ENCODE measurements at regions not wholly inside any gene's neighbourhood (a gene's known extent, or its start where the extent isn't known, plus 50 kb on each side); places are given as distances from the start of the nearest gene placed in this dataset.

GRCh38 chr2:217289907-217290280, 430.0 kb upstream of the TNP1 start:
- no peak for DNase-seq

- DNase-seq = no peak
Observed at GRCh38 chr2:217289177-217289906, 429.5 kb upstream of the TNP1 start.

DNA sequence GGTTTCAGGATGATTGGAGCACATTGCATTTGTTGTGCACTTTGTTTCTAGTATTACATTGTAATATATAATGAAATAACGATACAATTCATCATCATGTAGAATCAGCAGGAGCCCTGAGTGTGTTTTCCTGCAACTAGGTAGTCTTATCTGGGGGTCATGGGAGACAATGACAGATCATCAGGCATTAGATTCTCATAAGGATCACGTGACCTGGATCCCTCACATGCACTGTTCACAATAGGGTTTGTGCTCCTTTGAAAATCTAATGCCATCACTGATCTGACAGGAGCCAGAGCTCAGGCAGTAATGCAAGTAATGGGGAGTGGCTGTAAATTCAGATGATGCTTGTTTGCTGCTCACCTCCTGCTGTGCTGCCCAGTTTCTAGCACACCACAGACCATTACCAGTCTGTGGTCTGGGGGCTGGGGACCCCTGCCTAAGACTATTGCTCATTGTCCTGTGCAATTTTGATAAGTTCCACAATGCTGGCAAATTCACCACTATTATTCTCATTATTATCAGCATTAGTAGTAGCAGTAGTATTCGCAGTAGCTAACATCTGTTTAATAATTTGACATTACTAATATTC, 428.7 kb upstream of the TNP1 start:
- DNase-seq = no peak

DNA sequence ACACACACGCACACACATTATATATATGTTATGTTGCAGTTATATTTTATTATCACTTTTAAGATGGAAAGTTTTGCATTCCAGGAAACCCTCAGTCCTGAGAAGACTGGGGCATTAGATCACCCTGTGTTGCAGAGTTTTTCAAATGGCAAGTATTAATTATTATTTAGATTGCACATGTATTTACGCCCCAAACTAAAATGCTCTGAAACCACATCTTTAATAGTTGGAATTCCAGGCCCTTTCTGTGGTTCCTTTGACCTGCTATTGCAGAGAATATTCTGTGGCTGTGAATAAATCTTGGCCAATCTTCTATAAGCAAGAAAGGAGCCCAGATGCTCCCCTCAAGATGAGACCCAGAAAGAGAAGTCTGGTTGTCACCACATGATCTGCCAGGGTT, 427.0 kb upstream of the TNP1 start:
- DNase-seq = no peak

- DNase-seq = no peak
Observed at GRCh38 chr2:217285926-217286325, 426.1 kb upstream of the TNP1 start.

DNA sequence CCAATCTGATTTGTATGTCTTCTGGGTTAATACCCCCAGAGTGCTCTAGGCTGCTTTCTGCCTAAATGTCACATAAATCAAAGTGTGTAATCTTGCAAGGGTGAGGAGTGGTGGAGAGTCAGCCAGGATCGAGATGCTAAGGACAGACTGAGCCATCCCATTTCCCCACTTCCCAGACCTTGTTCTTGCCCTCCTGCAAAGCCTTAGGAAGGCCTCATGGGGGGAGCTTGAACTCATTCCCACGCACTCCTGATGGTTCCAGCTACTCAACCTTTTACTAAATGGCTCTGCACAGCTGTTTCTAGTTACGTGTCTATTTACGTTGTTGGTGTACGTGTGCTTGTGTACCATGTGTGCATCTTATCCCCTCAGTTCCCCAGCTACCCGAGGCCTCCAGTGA, 423.6 kb upstream of the TNP1 start:
- no peak for DNase-seq

DNA sequence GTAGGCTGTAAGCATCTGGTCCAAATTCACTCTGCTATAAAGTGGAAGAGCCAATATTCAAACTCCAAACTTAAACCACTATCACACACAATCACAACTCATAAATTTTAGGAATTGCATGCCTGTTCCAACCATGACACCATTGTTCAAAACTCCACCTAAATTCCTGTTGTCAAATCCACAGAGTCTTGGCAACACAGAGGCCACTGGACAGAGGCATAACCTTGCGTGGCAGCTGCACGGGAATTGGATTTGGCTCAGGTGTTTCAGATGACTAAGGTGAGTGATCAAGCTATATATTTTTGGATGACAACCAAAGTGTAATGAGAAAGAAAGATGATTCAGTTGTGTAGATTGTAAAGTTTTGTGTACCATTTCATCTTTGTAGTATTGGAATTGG, 422.7 kb upstream of the TNP1 start:
- no peak for DNase-seq

GRCh38 chr2:217279556-217279955, 419.7 kb upstream of the TNP1 start:
- no peak for DNase-seq

GRCh38 chr2:217279140-217279539, 419.3 kb upstream of the TNP1 start:
- no peak for DNase-seq

- no peak for DNase-seq
Observed at GRCh38 chr2:217277646-217278398, 418.0 kb upstream of the TNP1 start.

DNA sequence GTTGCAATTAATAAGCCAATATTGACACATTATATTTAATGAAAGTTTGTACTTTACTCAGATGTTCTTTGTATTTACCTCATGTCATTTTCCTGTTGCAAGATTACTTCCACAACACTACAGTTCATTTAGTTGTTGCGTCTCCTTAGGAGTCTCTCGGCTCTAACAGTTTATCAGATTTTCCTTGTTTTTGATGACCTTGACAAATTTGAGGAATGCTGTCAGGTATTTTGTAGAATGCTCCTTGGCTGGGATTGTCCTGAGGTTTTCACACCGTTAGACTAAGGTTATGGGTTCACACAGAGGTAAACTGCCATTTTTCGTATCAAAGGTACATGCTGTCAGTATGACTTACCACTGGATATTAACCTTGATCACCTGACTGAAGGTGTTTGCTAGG, 416.6 kb upstream of the TNP1 start:
- no peak for DNase-seq

- DNase-seq = no peak
Observed at GRCh38 chr2:217275091-217275490, 415.2 kb upstream of the TNP1 start.

DNA sequence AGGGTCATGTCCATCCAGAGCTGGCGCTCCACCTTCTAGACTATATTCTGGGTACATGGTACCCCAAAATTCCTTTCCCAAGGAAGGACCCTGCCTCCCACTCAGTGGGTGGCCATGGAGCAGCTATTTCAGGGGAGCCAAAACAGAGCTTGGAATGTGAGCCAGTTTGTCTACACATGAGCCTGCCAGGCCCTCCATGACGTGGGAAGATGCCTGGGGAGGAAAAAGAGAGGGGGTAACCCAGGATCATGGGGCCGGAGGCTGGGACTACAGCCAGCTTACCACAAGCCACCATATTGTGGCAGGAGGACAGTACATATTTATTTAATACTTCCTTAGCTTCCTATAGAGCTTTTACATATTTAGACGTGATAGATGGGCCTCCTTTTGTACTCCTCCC, 414.7 kb upstream of the TNP1 start:
- no peak for DNase-seq

DNA sequence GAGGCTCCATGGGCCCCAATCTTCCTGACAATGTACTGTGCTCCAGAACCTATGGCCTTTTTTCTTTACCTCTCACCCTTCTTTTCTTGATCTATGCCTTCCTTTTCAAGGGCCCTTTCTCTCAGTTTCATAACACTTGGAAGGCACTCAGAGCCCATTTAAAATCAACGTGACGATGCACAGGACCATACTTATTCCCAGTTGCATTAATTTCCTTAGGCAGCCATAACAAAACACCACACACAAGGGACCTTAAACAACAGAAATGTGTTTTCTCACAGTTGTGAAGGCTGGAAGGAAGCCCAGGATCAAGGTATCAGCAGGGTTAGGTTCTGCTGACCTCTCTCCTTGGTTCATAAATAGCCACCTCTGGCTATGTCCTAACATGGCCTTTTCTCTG, 414.0 kb upstream of the TNP1 start:
- DNase-seq = no peak

- no peak for DNase-seq
Observed at GRCh38 chr2:217273162-217273561, 413.3 kb upstream of the TNP1 start.

DNA sequence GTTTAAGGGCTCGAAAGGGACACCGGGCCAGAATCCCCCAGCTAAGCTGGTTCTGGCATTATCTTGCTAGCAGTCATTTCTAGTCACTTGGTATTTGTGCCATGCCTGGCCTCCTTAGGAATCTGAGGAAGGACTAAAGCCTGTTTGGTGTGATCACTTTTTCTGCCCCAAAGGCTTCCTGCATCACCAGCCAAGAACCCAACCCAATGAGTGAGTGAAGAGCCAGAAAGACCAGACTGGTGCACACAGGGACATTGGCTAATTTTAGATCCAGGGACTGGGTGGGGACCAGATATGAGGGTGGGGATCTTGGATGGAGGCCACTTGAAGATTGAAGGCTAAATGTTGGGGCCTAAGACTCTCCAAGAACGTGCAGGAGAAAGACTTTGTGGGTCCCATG, 411.9 kb upstream of the TNP1 start:
- DNase-seq = no peak

DNA sequence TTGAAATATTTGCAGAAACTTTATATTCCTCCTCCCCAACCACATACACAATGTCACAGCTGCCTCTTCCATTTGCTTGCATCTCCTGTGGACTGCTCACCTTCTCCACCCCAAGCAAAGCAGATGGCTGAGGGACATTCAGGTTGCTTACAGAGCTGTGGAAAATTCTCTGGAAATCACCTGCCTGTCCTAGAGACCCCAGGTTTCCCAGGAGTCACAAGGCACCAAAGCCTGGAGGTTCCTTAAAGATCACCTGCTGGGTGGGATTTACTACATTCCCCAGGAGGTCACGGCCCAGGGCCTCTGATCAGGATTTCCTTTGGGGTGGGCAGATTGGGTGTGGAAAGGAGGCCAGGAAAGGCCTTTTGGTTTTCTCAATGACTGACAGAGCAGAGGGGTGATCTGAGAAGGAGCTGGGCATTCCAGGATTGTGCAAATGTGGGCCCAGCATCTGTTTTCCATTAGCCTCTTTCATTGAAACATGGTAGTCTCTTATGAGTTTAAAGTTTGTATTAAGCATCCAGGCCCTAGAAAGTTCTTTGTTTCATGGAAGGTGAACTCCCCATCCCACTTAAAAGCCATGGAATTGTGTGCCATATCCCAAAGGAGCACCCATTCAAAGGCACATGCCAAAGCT, 410.7 kb upstream of the TNP1 start:
- DNase-seq = no peak

DNA sequence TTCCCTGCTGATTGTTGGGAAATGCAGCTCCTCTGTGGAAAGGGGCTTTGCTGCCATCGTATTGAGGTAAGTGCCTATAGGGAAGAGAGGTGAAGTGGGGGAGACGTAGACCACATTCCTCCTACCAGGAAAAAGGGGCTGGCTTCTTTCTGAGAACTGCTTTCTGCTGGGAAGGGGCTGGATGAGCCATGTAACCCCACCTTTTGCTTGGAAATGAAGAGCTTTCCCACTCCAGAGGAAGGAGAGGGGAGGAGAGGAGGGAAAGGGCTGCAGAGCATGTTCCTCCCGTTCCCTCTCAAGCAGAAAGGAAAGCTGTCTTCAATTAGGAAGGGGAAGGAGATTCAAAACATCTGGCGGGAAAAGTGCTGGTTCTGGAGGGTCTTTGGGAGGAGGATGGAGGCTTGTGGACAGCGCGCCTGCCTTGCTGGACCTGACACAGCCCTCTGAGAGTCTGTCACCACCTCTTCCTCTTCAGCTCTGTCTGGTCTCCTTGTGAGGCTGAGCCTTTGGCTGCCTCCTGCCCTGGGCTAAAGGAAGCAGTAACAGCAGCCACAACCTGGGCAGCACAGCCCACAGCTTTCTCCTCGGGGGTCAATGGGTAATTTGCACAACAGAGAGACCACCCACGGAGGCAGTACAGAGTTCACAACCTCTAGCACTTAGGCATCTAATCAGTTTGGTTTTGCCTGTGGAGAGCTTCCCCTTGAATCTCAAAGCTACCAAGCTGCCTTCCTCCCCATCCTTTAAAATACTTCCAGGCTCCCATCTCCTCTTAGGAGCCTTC, 410.0 kb upstream of the TNP1 start:
- DNase-seq = no peak

DNA sequence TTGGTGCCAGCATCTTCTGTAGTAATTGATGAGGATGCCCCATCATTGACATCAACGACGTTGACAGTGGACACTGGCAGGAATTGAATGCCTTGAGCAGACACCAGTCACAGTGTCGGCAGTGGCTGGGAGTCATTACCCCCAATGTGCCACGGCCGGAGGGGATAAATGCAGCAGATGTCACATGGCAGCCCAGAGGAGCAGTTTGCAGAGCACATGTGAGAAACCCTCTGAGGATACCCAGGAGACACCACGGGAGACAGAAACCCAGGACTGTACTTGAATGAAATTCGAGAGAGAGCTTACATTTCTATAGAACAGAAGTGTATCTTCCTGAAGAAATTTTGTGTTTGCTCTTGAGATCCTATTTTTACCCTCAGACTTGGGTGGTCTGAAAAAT, 409.1 kb upstream of the TNP1 start:
- no peak for DNase-seq

GRCh38 chr2:217267758-217268157, 407.9 kb upstream of the TNP1 start:
- no peak for DNase-seq

GRCh38 chr2:217263756-217264155, 403.9 kb upstream of the TNP1 start:
- DNase-seq = no peak

DNA sequence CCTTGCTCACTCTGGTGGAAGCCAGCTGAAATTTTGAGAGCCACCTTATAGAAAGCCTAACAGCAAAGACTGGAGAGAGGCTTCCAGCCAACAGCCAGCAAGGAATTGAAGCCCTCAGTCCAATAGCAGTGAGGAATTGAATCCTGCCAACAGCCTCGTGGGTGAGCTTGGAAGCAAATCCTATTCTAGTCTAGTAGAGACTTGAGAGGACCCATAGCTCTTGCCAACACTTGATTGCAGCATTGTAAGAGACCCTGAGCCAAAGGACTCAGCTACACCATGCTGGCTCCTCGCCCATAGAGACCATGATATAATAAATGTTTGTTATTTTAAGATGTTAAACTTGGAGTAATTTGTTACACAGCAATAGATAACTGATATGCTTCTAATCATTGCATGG, 403.0 kb upstream of the TNP1 start:
- no peak for DNase-seq

DNA sequence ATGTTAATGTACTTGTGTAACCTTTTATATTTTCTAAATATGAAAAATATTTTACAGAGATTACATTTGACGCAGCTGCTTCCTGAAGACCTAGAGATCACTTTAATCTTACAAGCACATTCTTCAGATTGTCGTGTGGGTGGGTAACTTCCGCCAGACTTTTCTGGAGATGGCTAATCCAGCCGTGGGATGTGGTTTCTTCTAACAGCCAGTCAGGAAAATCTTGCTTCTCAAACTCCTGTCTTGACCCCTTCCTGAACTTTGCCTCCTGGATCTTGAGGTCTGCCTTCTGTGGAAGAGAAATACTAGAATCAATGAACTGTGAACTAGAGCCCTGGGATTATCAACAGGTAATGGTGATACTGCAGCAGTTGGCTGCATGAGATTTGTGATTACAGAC, 401.6 kb upstream of the TNP1 start:
- DNase-seq = peak; percentile 91
